GM23248 (cell line): ENCODE measurements at regions not wholly inside any gene's neighbourhood (a gene's known extent, or its start where the extent isn't known, plus 50 kb on each side); places are given as distances from the start of the nearest gene placed in this dataset.

Experiments used
- EZH2 ChIP-seq: fragments of 200-600 bp; sonication (generic); IDR thresholded peaks from 2 replicates; pipeline ENCODE4 v1.6.1; 2018; ENCODE audit warnings: antibody characterized with exemption, mild to moderate bottlenecking; ENCODE audit not compliant: insufficient read depth, poor library complexity, severe bottlenecking
- EZH2phosphoT487 ChIP-seq: fragments of 200-600 bp; sonication (generic); IDR thresholded peaks from 2 replicates; pipeline ENCODE4 v1.6.1; 2018; ENCODE audit warnings: antibody characterized with exemption, moderate library complexity, mild to moderate bottlenecking, low read depth; ENCODE audit not compliant: insufficient read depth

DNA sequence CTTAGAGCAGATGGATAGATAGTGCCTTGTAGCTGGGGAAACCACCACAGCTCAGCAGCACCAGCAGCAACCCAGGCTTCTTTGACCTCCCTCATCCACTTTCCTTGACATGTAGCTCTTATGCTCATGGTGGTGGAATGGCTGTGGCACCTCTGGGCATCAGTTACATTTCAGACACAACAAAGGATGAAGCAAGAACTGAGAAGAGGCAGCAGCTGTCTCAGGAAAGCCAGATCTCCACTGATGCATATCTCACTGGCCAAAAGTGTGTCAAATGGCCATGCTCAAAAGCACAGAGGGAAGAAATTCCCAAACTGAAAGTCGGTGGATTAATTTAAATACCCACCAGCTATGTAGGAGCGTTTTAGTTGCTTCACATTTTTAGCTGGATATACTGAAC, 671.4 kb upstream of the SALL1 start:
- TF ChIP-seq EZH2 (no peak), EZH2phosphoT487 (no peak)
